Aorta (tissue), 5 donors: ENCODE measurements at regions not wholly inside any gene's neighbourhood (a gene's known extent, or its start where the extent isn't known, plus 50 kb on each side); places are given as distances from the start of the nearest gene placed in this dataset.

ENCODE experiments used
- ATAC-seq: fragments of 200-7000 bp; cut with Tn5 transposase; one replicate; pipeline ENCODE4 v1.9.1; 2022; ENCODE audit warnings: moderate library complexity; ENCODE audit not compliant: low FRiP score
- DNase-seq, 2 donors: peaks; one replicate each; pipeline ENCODE4 v3.0.0-alpha.2; 2020
- H3K27ac ChIP-seq, 2 donors: one replicate each; pipeline ENCODE4 v1.5.1; 2013; ENCODE audit warnings: low read length in 2 of 2, mild to moderate bottlenecking in 2 of 2, moderate library complexity in 2 of 2, control low read depth in 1 of 2, inconsistent platforms in 1 of 2, low read depth in 1 of 2
- H3K27me3 ChIP-seq, 2 donors: one replicate each; pipeline ENCODE4 v1.6.1; 2013; ENCODE audit warnings: control low read depth in 1 of 2, low read length in 1 of 2, mild to moderate bottlenecking in 1 of 2, moderate library complexity in 1 of 2; ENCODE audit not compliant: insufficient read depth in 2 of 2, control insufficient read depth in 1 of 2
- H3K36me3 ChIP-seq, 2 donors: one replicate each; pipeline ENCODE4 v1.6.1; 2013; ENCODE audit warnings: control low read depth in 1 of 2, low read length in 1 of 2, mild to moderate bottlenecking in 1 of 2; ENCODE audit not compliant: insufficient read depth in 2 of 2, control insufficient read depth in 1 of 2
- H3K4me1 ChIP-seq, 2 donors: one replicate each; pipeline ENCODE4 v1.6.1; 2013; ENCODE audit warnings: low read length in 2 of 2, control low read depth in 1 of 2, mild to moderate bottlenecking in 1 of 2, moderate library complexity in 1 of 2; ENCODE audit not compliant: insufficient read depth in 2 of 2, control insufficient read depth in 1 of 2
- H3K4me3 ChIP-seq, 2 donors: one replicate each; pipeline ENCODE4 v1.5.1; 2013; ENCODE audit warnings: low read length in 2 of 2, control low read depth in 1 of 2, mild to moderate bottlenecking in 1 of 2
- H3K9me3 ChIP-seq: one replicate; pipeline ENCODE4 v1.6.1; 2013; ENCODE audit warnings: mild to moderate bottlenecking, low read length; ENCODE audit not compliant: control insufficient read depth
- WGBS, 2 donors: extraction: QIAGEN DNeasy Blood & Tissue Kit; methylation state at CpG; one replicate each; pipeline ENCODE4 v1.1.7; 2013; 5-methylcytosine and 5-hydroxymethylcytosine counted together
- intact Hi-C, 2 donors: fragments of 100-400 bp; cut with DNase I; formaldehyde crosslinking; loops; one replicate each; pipeline versions ENCODE4 v1.14.2 to v1.15.0; 2022
- donor health status: healthy with polysubstance abuse.
- donor health status: Bipolar disorder and iron deficiency.
- donor health status: DM: no; HTN: no; CAD: no.
- donor health status: DM: no; HTN: no; CAD: no.
- donor health status: DM: yes; HTN: yes; CAD: no.

DNA sequence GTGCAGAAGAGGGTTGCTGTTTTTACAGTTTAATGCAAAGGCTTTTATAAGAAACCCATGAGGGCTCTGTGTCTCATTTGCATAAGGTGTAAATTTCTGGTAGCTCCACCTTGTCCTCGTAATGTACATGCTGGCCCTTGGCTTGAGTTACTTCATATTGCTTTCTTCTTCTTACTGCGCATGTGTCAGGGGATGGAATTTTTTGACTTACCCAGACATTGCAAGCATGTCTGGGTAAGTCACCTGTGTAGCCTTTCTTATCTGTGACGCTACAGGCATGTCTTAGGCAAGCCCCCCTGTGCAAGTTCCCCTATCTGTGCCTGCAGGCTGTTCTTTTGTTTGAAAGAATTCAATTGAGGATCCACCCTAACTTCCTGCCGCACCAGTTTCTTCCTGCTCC is 274.2 kb downstream of the ETNK1 start:
- Histone ChIP-seq H3K9me3 (no peaks in the 10 kb centered on the region), H3K4me1 (no peaks in the 10 kb centered on the region), H3K36me3 (no peaks in the 10 kb centered on the region), H3K27ac (no peak overlapping the region), H3K4me3 (no peak overlapping the region), H3K27me3 (no peaks in the 10 kb centered on the region)
- ATAC-seq (no peak), DNase-seq (no peak)
- intact Hi-C loops = no loop called here
- WGBS, 2 donors = 89 to 94% methylated on average over 4 of the region's 4 CpGs

DNA sequence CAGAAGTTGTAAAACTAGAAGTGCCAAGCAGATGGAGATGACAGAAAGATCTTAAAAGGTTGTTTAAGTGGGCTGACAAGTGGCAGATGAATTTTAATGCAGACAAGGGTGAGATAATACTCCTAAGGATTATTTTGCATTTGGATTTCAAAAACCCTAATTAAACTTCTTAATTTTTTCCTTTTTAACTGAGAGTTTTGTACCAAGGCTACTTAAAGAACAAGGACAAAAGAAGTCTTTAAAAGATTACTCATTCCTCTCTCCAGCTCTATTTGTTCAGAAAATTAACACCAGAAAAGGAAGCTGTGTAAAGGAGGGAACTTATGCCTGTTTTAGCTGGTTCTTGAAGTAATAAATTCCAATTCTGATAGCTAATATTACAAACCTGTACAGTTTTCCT is 275.4 kb downstream of the ETNK1 start:
- no peak overlapping the region for H3K27ac ChIP-seq
- no peaks in the 10 kb centered on the region for H3K27me3 ChIP-seq
- ATAC-seq = no peak
- DNase-seq = no peak
- H3K4me1 ChIP-seq = no peaks in the 10 kb centered on the region
- H3K9me3 ChIP-seq = no peaks in the 10 kb centered on the region
- intact Hi-C loops = no loop called here
- H3K36me3 ChIP-seq = no peaks in the 10 kb centered on the region
- H3K4me3 ChIP-seq = no peak overlapping the region

DNA sequence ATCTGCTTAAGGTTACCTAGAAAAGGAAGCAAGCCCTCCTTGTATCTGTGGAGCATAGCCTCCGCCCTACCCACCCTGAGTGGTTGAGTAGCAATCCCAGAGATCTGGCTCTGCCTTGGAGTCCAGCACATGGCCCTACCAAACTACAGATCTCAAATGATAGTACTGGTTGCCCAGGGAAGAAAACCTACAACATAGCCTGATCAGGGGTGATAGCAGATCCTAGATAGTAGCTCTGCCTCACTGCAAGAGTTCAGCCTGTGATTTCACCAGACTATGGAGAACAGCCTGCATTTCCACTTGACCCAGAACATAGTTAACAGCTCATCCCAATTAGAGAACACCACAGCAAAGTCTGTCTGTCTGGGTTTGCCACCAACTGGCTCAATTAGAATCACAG is 279.5 kb downstream of the ETNK1 start:
- Histone ChIP-seq H3K4me1 (no peaks in the 10 kb centered on the region), H3K4me3 (no peak overlapping the region), H3K27ac (no peak overlapping the region), H3K9me3 (no peaks in the 10 kb centered on the region), H3K36me3 (no peaks in the 10 kb centered on the region), H3K27me3 (no peaks in the 10 kb centered on the region)
- ATAC-seq = no peak
- intact Hi-C loops = no loop called here
- 92 to 100% methylated on average over 1 of the region's 1 CpG for WGBS, 2 donors
- no peak for DNase-seq

- Histone ChIP-seq H3K4me3 (no peak overlapping the region), H3K36me3 (peaks cover 0 to 2% of the 10 kb centered on the region in 2 donors), H3K9me3 (no peaks in the 10 kb centered on the region), H3K4me1 (no peaks in the 10 kb centered on the region), H3K27me3 (no peaks in the 10 kb centered on the region), H3K27ac (no peak overlapping the region)
- 66 to 68% methylated on average over 4 of the region's 4 CpGs for WGBS, 2 donors
- DNase-seq (no peak), ATAC-seq (no peak)
- intact Hi-C loops = no loop called here
Measured at GRCh38 chr12:22916241-22916640, 291.3 kb downstream of the ETNK1 start.

- H3K9me3 ChIP-seq = no peaks in the 10 kb centered on the region
- no peak overlapping the region for H3K4me3 ChIP-seq
- H3K27me3 ChIP-seq = no peaks in the 10 kb centered on the region
- H3K36me3 ChIP-seq = peaks cover 0 to 2% of the 10 kb centered on the region in 2 donors
- no peaks in the 10 kb centered on the region for H3K4me1 ChIP-seq
- ATAC-seq (no peak), DNase-seq (no peak)
- WGBS, 2 donors = 47 to 55% methylated on average over 4 of the region's 4 CpGs
- intact Hi-C loops = no loop called here
- no peak overlapping the region for H3K27ac ChIP-seq
Measured at GRCh38 chr12:22916815-22917214, 291.8 kb downstream of the ETNK1 start.

DNA sequence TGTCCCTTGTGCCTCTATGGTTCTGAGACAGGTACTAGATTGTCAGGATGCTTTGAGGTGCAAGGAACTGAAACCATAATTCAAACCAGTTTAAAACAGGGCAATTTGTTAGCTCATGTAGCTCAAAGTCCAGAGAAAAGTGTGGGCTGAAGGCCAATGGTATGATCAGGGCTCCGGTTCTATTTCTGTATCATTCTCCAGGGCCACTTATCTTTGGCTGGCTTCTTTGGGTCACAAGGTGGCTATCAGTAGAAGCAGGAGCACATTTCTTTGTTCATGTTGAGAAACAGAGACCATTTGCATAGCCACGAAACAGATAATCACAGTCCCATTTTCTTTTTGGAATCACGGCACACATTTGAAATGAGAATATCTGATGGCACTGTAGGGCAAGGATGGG is 294.9 kb downstream of the ETNK1 start:
- DNase-seq (no peak), ATAC-seq (no peak)
- Histone ChIP-seq H3K27me3 (no peaks in the 10 kb centered on the region), H3K27ac (no peak overlapping the region), H3K4me3 (no peak overlapping the region), H3K9me3 (no peaks in the 10 kb centered on the region), H3K36me3 (peaks cover 0 to 2% of the 10 kb centered on the region in 2 donors), H3K4me1 (no peaks in the 10 kb centered on the region)
- 66 to 73% methylated on average over 3 of the region's 3 CpGs for WGBS, 2 donors
- intact Hi-C loops = no loop called here

DNA sequence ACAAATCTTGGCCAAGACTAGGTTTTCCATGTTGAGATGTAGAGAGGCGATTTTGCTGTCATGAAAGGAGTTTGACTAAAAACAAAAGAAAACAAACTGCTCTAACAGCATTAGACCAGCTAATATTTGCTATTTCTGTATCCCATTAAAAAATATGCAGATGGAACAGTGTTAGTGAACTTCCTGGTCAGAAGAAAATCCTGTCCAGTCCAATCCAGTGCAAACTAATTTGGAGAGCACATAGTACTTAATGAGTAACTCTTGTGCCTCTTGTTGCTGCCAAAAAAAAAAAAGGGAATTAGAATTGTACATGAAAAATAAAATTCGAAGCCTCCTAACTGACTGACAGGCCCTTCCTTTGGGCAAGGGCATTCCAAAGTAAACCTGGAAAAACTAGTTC is 298.8 kb downstream of the ETNK1 start:
- WGBS, 2 donors = 39 to 42% methylated on average over 2 of the region's 2 CpGs
- H3K36me3 ChIP-seq = no peaks in the 10 kb centered on the region
- H3K4me3 ChIP-seq = no peak overlapping the region

GRCh38 chr12:22924391-22924790 is 299.4 kb downstream of the ETNK1 start:
- 95 to 100% methylated on average over 2 of the region's 2 CpGs for WGBS, 2 donors
- Histone ChIP-seq H3K9me3 (no peaks in the 10 kb centered on the region), H3K4me1 (no peaks in the 10 kb centered on the region), H3K27me3 (no peaks in the 10 kb centered on the region), H3K4me3 (no peak overlapping the region), H3K27ac (no peak overlapping the region), H3K36me3 (no peaks in the 10 kb centered on the region)
- ATAC-seq = no peak
- no peak for DNase-seq
- intact Hi-C loops = no loop called here

More for the DNA sequence above, 298.8 kb downstream of the ETNK1 start:
- no peaks in the 10 kb centered on the region for H3K4me1 ChIP-seq
- H3K9me3 ChIP-seq = no peaks in the 10 kb centered on the region
- H3K27ac ChIP-seq = no peak overlapping the region
- ATAC-seq (no peak), DNase-seq (no peak)
- intact Hi-C loops = no loop called here
- no peaks in the 10 kb centered on the region for H3K27me3 ChIP-seq

DNA sequence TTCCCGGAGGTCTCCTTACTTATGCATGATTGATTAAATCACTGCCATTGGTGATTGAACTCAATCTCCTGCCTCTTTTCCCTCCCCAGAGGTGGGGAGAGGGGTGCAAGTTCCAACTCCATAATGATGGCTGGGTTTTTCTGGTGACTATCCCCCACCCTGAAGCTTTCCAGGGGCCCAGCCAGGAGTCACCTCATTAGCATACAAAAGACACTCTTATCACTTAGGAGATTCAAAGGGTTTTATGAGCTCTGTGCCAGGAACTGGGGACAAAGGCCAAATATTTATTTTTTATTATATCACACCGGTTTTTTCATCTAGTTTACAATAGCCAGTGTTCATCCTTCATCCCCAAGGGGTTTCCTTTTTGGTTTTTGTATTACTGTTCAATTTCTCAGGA is 300.7 kb downstream of the ETNK1 start:
- Histone ChIP-seq H3K4me1 (no peaks in the 10 kb centered on the region), H3K27me3 (no peaks in the 10 kb centered on the region), H3K9me3 (no peaks in the 10 kb centered on the region), H3K4me3 (no peak overlapping the region), H3K27ac (no peak overlapping the region), H3K36me3 (no peaks in the 10 kb centered on the region)
- ATAC-seq (no peak), DNase-seq (no peak)
- 96% methylated on average over 2 of the region's 2 CpGs for WGBS, 2 donors
- intact Hi-C loops = no loop called here
